Uterus (tissue), 2 donors: ENCODE measurements at regions not wholly inside any gene's neighbourhood (a gene's known extent, or its start where the extent isn't known, plus 50 kb on each side); places are given as distances from the start of the nearest gene placed in this dataset.

ENCODE experiments used
- POLR2A ChIP-seq, 2 donors: fragments of 450-650 bp; IDR thresholded peaks; one replicate each; pipeline ENCODE4 v1.6.1; 2016; ENCODE audit warnings: antibody characterized with exemption in 2 of 2, mild to moderate bottlenecking in 1 of 2, moderate library complexity in 1 of 2
- TF ChIP-seq, protein P1 (sequence below), 4 experiments: fragments of 200-600 bp in 2 of 4; fragments of 450-650 bp in 2 of 4; sonication (generic) in 2 of 4; IDR thresholded peaks; one replicate each; pipeline ENCODE4 v1.5.1; 2016 to 2019; ENCODE audit warnings: antibody characterized with exemption in 4 of 4, mild to moderate bottlenecking in 2 of 4, moderate library complexity in 1 of 4

DNA sequence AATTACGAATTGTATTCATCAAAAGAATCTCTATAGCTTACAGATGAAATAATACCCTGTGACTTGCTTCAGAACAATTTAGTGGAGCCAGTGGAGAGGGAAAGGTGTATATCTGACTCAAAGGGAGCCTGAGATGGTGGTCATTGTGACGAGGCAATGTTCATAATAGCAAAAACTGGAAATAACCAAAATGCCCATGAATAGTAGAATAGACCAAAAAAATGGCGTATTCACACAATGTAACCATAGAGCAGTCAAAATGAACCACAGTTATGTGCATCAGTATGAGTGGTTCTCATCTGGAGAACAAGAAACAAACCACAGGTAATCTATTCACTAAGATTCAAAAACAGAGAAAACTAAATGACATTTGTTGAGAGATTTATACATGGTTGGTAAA is 125.3 kb upstream of the CLNK start:
- TF ChIP-seq, protein P1, sequence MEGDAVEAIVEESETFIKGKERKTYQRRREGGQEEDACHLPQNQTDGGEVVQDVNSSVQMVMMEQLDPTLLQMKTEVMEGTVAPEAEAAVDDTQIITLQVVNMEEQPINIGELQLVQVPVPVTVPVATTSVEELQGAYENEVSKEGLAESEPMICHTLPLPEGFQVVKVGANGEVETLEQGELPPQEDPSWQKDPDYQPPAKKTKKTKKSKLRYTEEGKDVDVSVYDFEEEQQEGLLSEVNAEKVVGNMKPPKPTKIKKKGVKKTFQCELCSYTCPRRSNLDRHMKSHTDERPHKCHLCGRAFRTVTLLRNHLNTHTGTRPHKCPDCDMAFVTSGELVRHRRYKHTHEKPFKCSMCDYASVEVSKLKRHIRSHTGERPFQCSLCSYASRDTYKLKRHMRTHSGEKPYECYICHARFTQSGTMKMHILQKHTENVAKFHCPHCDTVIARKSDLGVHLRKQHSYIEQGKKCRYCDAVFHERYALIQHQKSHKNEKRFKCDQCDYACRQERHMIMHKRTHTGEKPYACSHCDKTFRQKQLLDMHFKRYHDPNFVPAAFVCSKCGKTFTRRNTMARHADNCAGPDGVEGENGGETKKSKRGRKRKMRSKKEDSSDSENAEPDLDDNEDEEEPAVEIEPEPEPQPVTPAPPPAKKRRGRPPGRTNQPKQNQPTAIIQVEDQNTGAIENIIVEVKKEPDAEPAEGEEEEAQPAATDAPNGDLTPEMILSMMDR (IDR thresholded peaks at IDR 0.05): no peak
- no peak for TF ChIP-seq POLR2A (IDR thresholded peaks at IDR 0.05)
